CD4-positive, alpha-beta T cell (primary cell): ENCODE measurements at regions not wholly inside any gene's neighbourhood (a gene's known extent, or its start where the extent isn't known, plus 50 kb on each side); places are given as distances from the start of the nearest gene placed in this dataset.

Experiments
- ATAC-seq: fragments of 200-7000 bp; cut with Tn5 transposase; one replicate; pipeline ENCODE4 v1.10.0; 2022; ENCODE audit warnings: mild to moderate bottlenecking; ENCODE audit not compliant: poor library complexity
- CTCF ChIA-PET: fragments of 350-600 bp; sonication (Branson Sonifier 250); formaldehyde crosslinking; loops from one replicate; lab custom pipeline; 2021; ENCODE audit warnings: antibody characterized with exemption, inconsistent platforms; lab: Charles Lee
- POLR2A ChIA-PET: fragments of 350-600 bp; sonication (Branson Sonifier 250); formaldehyde crosslinking; loops from one replicate; lab custom pipeline; 2021; ENCODE audit warnings: antibody characterized with exemption, inconsistent platforms; lab: Charles Lee
- DNase-seq, 14 experiments: peaks; one replicate each; pipeline ENCODE4 v3.0.0-alpha.2; 2013 to 2020; ENCODE audit warnings: mixed read lengths in 2 of 14
- H3K27ac ChIP-seq, 2 donors: one replicate each; pipeline versions ENCODE4 v1.5.1 to v1.7.0; 2013; ENCODE audit warnings: low read length in 2 of 2, low read depth in 1 of 2, mild to moderate bottlenecking in 1 of 2
- H3K27me3 ChIP-seq, 2 experiments: 1 replicate in 1 of 2; 2 replicates in 1 of 2; pipeline versions ENCODE4 v1.6.1 to v1.7.0; 2013; ENCODE audit warnings: low read length in 2 of 2, control low read depth in 1 of 2, mild to moderate bottlenecking in 1 of 2, moderate library complexity in 1 of 2; ENCODE audit not compliant: insufficient read depth in 2 of 2, control insufficient read depth in 1 of 2
- H3K36me3 ChIP-seq: one replicate; pipeline ENCODE4 v1.6.1; 2013; ENCODE audit warnings: low read length, control low read depth; ENCODE audit not compliant: insufficient read depth
- H3K4me1 ChIP-seq: one replicate; pipeline ENCODE4 v1.6.1; 2013; ENCODE audit warnings: low read length, control low read depth; ENCODE audit not compliant: insufficient read depth
- H3K4me3 ChIP-seq: one replicate; pipeline ENCODE4 v1.5.1; 2013; ENCODE audit warnings: mild to moderate bottlenecking, low read length, moderate library complexity
- H3K9me3 ChIP-seq, 2 experiments: 1 replicate in 1 of 2; 2 replicates in 1 of 2; pipeline versions ENCODE4 v1.6.1 to v1.7.0; 2013; ENCODE audit warnings: low read length in 2 of 2, mild to moderate bottlenecking in 2 of 2, control low read depth in 1 of 2, moderate library complexity in 1 of 2; ENCODE audit not compliant: control insufficient read depth in 1 of 2, insufficient read depth in 1 of 2
- H3K27ac Mint-ChIP-seq: one replicate; pipeline ENCODE4 v1.8.0; 2020; ENCODE audit warnings: mixed read lengths
- H3K27me3 Mint-ChIP-seq: one replicate; pipeline ENCODE4 v1.8.0; 2021; ENCODE audit warnings: mixed read lengths
- H3K36me3 Mint-ChIP-seq: one replicate; pipeline ENCODE4 v1.8.0; 2021; ENCODE audit warnings: low read depth, mixed read lengths
- H3K4me1 Mint-ChIP-seq: one replicate; pipeline ENCODE4 v1.8.0; 2021; ENCODE audit warnings: low read depth, mixed read lengths
- H3K4me3 Mint-ChIP-seq: one replicate; pipeline ENCODE4 v1.8.0; 2020; ENCODE audit warnings: mild to moderate bottlenecking, mixed read lengths
- H3K9me3 Mint-ChIP-seq: one replicate; pipeline ENCODE4 v1.8.0; 2020; ENCODE audit warnings: mixed read lengths
- intact Hi-C, 2 experiments: fragments of 100-400 bp; cut with DNase I in 1 of 2; cut with micrococcal nuclease in 1 of 2; formaldehyde crosslinking; loops; one replicate each; pipeline versions ENCODE4 v1.15.1 to v1.9.0; 2023 to 2025; cut with DNase I, micrococcal nuclease
- TF ChIP-seq, protein P1 (sequence below): fragments of 200-600 bp; IDR thresholded peaks from one replicate; pipeline ENCODE4 v1.8.0; 2022; ENCODE audit warnings: antibody characterized with exemption, mild to moderate bottlenecking

DNA sequence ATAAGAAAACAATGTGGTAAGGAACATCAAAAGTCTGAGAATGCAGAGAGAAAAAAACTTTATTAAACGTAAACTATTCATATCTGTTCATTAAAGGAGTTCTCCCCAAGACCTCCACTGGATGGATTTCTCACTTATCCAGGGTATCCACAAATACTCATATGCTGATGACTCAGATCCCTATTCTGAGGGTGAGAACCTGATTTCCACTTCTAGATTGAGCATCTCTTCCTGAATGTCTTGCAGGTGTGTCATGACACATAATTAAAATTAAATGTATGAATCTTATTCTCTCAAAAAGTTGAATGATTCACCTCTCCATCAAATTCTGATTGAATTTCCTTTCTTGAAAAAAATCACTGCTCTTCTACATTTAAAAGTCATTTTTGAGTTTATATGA is 199.9 kb downstream of the MFSD1 start:
- intact Hi-C loops: no loop called here
- POLR2A ChIA-PET: no interaction called here
- ATAC-seq (no peak), DNase-seq (no peak)
- Mint-ChIP-seq H3K36me3 (no peaks in the 10 kb centered on the region), H3K27me3 (no peaks in the 10 kb centered on the region), H3K9me3 (no peaks in the 10 kb centered on the region), H3K4me1 (no peaks in the 10 kb centered on the region), H3K4me3 (no peak overlapping the region), H3K27ac (no peak overlapping the region)
- CTCF ChIA-PET: no interaction called here
- TF ChIP-seq, protein P1, sequence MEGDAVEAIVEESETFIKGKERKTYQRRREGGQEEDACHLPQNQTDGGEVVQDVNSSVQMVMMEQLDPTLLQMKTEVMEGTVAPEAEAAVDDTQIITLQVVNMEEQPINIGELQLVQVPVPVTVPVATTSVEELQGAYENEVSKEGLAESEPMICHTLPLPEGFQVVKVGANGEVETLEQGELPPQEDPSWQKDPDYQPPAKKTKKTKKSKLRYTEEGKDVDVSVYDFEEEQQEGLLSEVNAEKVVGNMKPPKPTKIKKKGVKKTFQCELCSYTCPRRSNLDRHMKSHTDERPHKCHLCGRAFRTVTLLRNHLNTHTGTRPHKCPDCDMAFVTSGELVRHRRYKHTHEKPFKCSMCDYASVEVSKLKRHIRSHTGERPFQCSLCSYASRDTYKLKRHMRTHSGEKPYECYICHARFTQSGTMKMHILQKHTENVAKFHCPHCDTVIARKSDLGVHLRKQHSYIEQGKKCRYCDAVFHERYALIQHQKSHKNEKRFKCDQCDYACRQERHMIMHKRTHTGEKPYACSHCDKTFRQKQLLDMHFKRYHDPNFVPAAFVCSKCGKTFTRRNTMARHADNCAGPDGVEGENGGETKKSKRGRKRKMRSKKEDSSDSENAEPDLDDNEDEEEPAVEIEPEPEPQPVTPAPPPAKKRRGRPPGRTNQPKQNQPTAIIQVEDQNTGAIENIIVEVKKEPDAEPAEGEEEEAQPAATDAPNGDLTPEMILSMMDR: no peak
- no peaks in the 10 kb centered on the region for H3K27me3 ChIP-seq
- H3K9me3 ChIP-seq: no peaks in the 10 kb centered on the region
- no peaks in the 10 kb centered on the region for H3K36me3 ChIP-seq
- H3K4me3 ChIP-seq: no peak overlapping the region
- no peak overlapping the region for H3K27ac ChIP-seq
- H3K4me1 ChIP-seq: no peaks in the 10 kb centered on the region

DNA sequence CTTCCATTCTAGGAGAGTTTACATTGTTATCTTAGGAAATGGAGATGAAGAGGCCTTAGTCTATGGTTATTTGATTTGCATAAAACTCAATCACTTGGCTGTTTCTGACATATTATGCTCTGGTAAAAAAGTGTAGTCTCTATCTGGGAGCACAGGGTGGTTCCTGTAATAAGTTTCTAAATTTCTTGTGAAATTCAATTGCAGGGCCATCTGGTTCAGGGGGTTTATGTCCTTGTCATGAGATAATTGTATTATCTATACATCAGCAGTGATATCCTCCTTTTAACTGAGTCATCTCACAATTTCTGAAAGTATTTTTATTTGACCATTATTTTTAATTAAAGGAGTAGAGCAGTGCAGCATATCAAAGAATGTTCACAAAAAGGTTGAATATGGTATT is 203.3 kb downstream of the MFSD1 start:
- H3K27ac ChIP-seq: no peak overlapping the region
- no peak for DNase-seq
- Mint-ChIP-seq H3K27me3 (no peaks in the 10 kb centered on the region), H3K4me1 (no peaks in the 10 kb centered on the region), H3K27ac (no peak overlapping the region), H3K36me3 (no peaks in the 10 kb centered on the region), H3K9me3 (peaks cover 3% of the 10 kb centered on the region), H3K4me3 (no peak overlapping the region)
- no peaks in the 10 kb centered on the region for H3K27me3 ChIP-seq
- TF ChIP-seq, protein P1: no peak
- H3K4me1 ChIP-seq: no peaks in the 10 kb centered on the region
- H3K9me3 ChIP-seq: no peaks in the 10 kb centered on the region
- intact Hi-C loops: no loop called here
- POLR2A ChIA-PET: no interaction called here
- CTCF ChIA-PET: no interaction called here
- no peak overlapping the region for H3K4me3 ChIP-seq
- ATAC-seq: no peak
- H3K36me3 ChIP-seq: no peaks in the 10 kb centered on the region

DNA sequence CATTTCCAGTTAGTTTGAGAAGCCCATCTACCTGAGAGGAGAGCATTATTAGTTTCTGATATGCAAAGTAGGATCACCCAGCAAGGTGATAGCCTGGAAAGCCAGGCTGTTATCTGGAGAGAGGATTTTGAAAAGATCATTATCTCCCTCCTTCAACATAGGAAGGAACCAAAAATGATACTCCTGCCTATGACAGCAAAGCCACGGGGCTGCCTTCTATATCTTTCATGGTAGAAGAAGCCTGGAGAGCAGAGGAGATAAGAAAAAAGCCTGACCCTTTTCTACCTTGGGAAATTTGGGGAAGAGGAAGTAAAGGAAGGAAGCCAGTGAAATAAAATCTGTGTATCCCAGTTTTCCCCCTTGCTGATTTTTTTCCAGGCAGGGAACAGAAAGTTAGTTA is 205.5 kb downstream of the MFSD1 start:
- intact Hi-C loops: no loop called here
- no peaks in the 10 kb centered on the region for H3K27me3 Mint-ChIP-seq
- POLR2A ChIA-PET: no interaction called here
- CTCF ChIA-PET: no interaction called here
- no peak overlapping the region for H3K4me3 Mint-ChIP-seq
- H3K9me3 Mint-ChIP-seq: peaks cover 3% of the 10 kb centered on the region
- TF ChIP-seq, protein P1: no peak
- no peaks in the 10 kb centered on the region for H3K27me3 ChIP-seq
- H3K36me3 Mint-ChIP-seq: no peaks in the 10 kb centered on the region
- no peak overlapping the region for H3K27ac ChIP-seq
- H3K27ac Mint-ChIP-seq: no peak overlapping the region
- no peaks in the 10 kb centered on the region for H3K4me1 Mint-ChIP-seq
- no peaks in the 10 kb centered on the region for H3K9me3 ChIP-seq
- no peak for DNase-seq
- no peaks in the 10 kb centered on the region for H3K4me1 ChIP-seq
- no peaks in the 10 kb centered on the region for H3K36me3 ChIP-seq
- no peak for ATAC-seq
- no peak overlapping the region for H3K4me3 ChIP-seq
